Activated CD8-positive, alpha-beta T cell treated with anti-CD3 and anti-CD28 coated beads for 36 hours (primary cell): ENCODE measurements at regions not wholly inside any gene's neighbourhood (a gene's known extent, or its start where the extent isn't known, plus 50 kb on each side); places are given as distances from the start of the nearest gene placed in this dataset.

ENCODE experiments used
- ATAC-seq: fragments of 200-7000 bp; cut with Tn5 transposase; one replicate; pipeline ENCODE4 v1.10.0; 2021; ENCODE audit warnings: mild to moderate bottlenecking, moderate library complexity
- CTCF ChIA-PET: fragments of 350-600 bp; sonication (Branson Sonifier 250); formaldehyde crosslinking; loops from one replicate; lab custom pipeline; 2021; ENCODE audit warnings: antibody characterized with exemption; lab: Charles Lee
- POLR2A ChIA-PET: fragments of 350-600 bp; sonication (Branson Sonifier 250); formaldehyde crosslinking; loops from one replicate; lab custom pipeline; 2021; ENCODE audit warnings: antibody characterized with exemption; lab: Charles Lee
- DNase-seq: peaks from one replicate; pipeline ENCODE4 v3.0.0-alpha.2; 2020
- H3K27ac Mint-ChIP-seq: one replicate; pipeline ENCODE4 v1.8.0; 2021; ENCODE audit warnings: mild to moderate bottlenecking, mixed read lengths
- H3K27me3 Mint-ChIP-seq: one replicate; pipeline ENCODE4 v1.8.0; 2021; ENCODE audit warnings: mixed read lengths
- H3K36me3 Mint-ChIP-seq: one replicate; pipeline ENCODE4 v1.8.0; 2021; ENCODE audit warnings: low read depth, mixed read lengths
- H3K4me1 Mint-ChIP-seq: one replicate; pipeline ENCODE4 v1.8.0; 2021; ENCODE audit warnings: low read depth, mixed read lengths
- H3K4me3 Mint-ChIP-seq: one replicate; pipeline ENCODE4 v1.8.0; 2021; ENCODE audit warnings: mild to moderate bottlenecking, moderate library complexity, mixed read lengths
- H3K9me3 Mint-ChIP-seq: one replicate; pipeline ENCODE4 v1.8.0; 2021; ENCODE audit warnings: mixed read lengths
- intact Hi-C: fragments of 100-400 bp; cut with micrococcal nuclease; formaldehyde crosslinking; loops from one replicate; pipeline ENCODE4 v1.10.0; 2022
- TF ChIP-seq, protein P1 (sequence below): fragments of 200-600 bp; IDR thresholded peaks from one replicate; pipeline ENCODE4 v1.8.0; 2022; ENCODE audit warnings: antibody characterized with exemption, mild to moderate bottlenecking

GRCh38 chr3:194971965-194972364 lies 286.3 kb downstream of the FAM43A start:
- TF ChIP-seq, protein P1, sequence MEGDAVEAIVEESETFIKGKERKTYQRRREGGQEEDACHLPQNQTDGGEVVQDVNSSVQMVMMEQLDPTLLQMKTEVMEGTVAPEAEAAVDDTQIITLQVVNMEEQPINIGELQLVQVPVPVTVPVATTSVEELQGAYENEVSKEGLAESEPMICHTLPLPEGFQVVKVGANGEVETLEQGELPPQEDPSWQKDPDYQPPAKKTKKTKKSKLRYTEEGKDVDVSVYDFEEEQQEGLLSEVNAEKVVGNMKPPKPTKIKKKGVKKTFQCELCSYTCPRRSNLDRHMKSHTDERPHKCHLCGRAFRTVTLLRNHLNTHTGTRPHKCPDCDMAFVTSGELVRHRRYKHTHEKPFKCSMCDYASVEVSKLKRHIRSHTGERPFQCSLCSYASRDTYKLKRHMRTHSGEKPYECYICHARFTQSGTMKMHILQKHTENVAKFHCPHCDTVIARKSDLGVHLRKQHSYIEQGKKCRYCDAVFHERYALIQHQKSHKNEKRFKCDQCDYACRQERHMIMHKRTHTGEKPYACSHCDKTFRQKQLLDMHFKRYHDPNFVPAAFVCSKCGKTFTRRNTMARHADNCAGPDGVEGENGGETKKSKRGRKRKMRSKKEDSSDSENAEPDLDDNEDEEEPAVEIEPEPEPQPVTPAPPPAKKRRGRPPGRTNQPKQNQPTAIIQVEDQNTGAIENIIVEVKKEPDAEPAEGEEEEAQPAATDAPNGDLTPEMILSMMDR, result no peak
- CTCF ChIA-PET, result no interaction called here
- no peak for DNase-seq
- H3K4me3 Mint-ChIP-seq, result no peak overlapping the region
- no peak for ATAC-seq
- no peaks in the 10 kb centered on the region for H3K4me1 Mint-ChIP-seq
- no peaks in the 10 kb centered on the region for H3K9me3 Mint-ChIP-seq
- POLR2A ChIA-PET, result no interaction called here
- H3K36me3 Mint-ChIP-seq, result no peaks in the 10 kb centered on the region
- H3K27ac Mint-ChIP-seq, result no peak overlapping the region
- intact Hi-C loops, result no loop called here
- H3K27me3 Mint-ChIP-seq, result peaks cover 3% of the 10 kb centered on the region

DNA sequence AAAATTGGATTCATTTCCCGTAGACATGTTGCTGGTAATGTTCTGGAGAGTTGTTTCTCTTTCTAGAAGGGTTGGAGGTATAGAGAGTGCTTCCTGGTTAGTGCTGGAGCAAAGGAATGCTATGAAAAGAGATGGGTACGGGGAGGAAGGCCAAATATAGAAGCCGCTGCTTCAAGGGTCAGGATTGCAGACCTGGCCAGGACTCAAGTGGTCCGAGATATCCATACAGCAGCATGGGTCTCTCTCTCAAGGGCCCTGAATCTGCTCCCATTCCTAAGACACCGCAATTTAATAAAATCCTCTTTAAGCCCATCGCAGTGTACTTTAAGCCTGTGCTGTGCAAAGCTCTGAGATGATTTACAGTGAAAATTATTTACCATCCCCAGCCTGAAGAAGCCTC lies 287.0 kb downstream of the FAM43A start:
- ChIA-PET POLR2A (interaction anchor here (0.6 kb wide), 2 partner anchors 443 to 1543 kb away, joined by 3 to 5 read pairs; no protein-coding TSS in a partner anchor), CTCF (no interaction called here)
- Mint-ChIP-seq H3K4me3 (no peak overlapping the region), H3K9me3 (no peaks in the 10 kb centered on the region), H3K27me3 (peaks cover 5% of the 10 kb centered on the region), H3K4me1 (no peaks in the 10 kb centered on the region), H3K27ac (no peak overlapping the region), H3K36me3 (no peaks in the 10 kb centered on the region)
- ATAC-seq (no peak), DNase-seq (no peak)
- intact Hi-C loops, result no loop called here
- TF ChIP-seq, protein P1, result no peak

GRCh38 chr3:194973366-194974000 lies 287.8 kb downstream of the FAM43A start:
- DNase-seq, result no peak
- Mint-ChIP-seq H3K36me3 (no peaks in the 10 kb centered on the region), H3K27ac (no peak overlapping the region), H3K4me1 (no peaks in the 10 kb centered on the region), H3K27me3 (peaks cover 9% of the 10 kb centered on the region), H3K9me3 (no peaks in the 10 kb centered on the region), H3K4me3 (no peak overlapping the region)
- ATAC-seq, result no peak
- CTCF ChIA-PET, result no interaction called here
- POLR2A ChIA-PET, result interaction anchor here (0.6 kb wide), 2 partner anchors 443 to 1544 kb away, joined by 3 to 5 read pairs; no protein-coding TSS in a partner anchor
- intact Hi-C loops, result no loop called here
- TF ChIP-seq, protein P1, result no peak

DNA sequence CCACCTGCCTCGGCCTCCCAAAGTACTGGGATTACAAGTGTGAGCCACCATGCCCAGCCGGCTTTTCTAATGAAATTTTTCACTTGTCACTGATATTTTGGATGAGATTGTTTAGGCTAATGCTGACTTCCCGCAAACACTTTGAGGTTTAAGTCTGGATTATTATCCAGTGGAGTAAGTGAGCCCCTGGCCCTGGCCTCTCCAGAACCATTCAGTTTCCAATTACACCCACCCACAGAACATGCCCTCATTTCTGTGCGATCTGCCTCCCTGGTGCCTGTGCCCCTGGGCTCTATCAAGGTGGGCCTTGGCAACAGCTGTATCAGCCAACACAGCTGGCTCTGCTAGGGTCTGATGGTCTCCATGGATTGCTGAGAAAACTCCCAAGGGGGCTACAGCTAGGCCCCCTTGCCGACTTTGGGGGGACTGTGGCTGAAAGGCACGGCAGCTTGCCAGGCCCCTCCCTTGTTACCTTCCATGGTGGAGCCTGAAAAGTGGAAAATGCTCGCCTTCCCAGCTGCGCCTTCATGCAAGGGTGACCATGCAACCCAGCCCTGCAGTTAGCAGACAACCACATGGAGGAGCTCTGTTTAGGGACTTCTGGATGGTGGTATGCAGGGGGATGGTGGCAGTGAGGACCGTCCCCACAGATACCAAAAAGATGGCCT lies 288.9 kb downstream of the FAM43A start:
- ATAC-seq (no peak), DNase-seq (no peak)

More for the DNA sequence above, 288.9 kb downstream of the FAM43A start:
- TF ChIP-seq, protein P1, result no peak
- no peak overlapping the region for H3K4me3 Mint-ChIP-seq
- H3K36me3 Mint-ChIP-seq, result no peaks in the 10 kb centered on the region
- H3K9me3 Mint-ChIP-seq, result no peaks in the 10 kb centered on the region
- no peak overlapping the region for H3K27ac Mint-ChIP-seq
- H3K4me1 Mint-ChIP-seq, result no peaks in the 10 kb centered on the region
- H3K27me3 Mint-ChIP-seq, result peaks cover 9% of the 10 kb centered on the region
- POLR2A ChIA-PET, result no interaction called here
- intact Hi-C loops, result no loop called here
- CTCF ChIA-PET, result no interaction called here
